CD4-positive, alpha-beta T cell treated with Interleukin-1 beta for 1 hour (primary cell): ENCODE measurements at regions not wholly inside any gene's neighbourhood (a gene's known extent, or its start where the extent isn't known, plus 50 kb on each side); places are given as distances from the start of the nearest gene placed in this dataset.
"Not testable (repeated sequence)": the region's sequence is repeated elsewhere in the genome, so short reads cannot be mapped to it uniquely, and the experiment has no call there.

Experiments
- DNase-seq, 2 donors: peaks; one replicate each; pipeline ENCODE4 v3.0.0-alpha.2; 2020 to 2022

DNA sequence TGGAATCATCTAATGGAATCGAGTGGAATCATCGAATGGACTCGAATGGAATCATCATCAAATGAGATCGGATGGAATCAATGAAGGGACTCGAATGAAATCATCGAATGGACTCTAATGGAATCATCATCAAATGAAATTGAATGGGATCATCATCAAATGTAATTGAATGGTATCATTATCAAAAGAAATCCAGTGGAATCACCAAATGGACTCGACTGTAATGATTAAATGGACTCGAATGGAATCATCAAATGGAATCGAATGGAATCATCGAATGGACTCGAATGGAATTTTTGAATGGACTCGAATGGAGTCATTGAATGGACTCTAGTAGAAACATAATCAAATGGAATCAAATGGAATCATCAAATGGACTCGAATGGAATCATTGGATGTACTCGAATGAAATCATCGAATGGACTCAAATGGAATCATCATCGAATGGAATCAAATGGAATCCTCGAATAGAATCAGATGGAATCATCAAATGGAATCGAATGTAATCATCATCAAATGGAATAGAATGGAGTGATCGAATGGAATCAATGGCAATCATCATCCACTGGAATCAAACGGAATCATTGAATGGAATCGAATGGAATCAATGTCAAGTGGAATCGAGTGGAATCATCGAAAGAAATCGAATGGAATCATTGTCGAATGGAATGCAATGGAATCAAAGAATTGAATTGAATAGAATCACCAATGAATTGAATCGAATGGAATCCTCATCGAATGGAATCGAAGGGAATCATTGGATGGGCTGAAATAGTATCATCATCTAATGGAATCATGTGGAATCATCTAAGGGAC is 234.2 kb downstream of the SHCBP1 start:
- peak in 1 of 2 donors; percentile 76 for DNase-seq

DNA sequence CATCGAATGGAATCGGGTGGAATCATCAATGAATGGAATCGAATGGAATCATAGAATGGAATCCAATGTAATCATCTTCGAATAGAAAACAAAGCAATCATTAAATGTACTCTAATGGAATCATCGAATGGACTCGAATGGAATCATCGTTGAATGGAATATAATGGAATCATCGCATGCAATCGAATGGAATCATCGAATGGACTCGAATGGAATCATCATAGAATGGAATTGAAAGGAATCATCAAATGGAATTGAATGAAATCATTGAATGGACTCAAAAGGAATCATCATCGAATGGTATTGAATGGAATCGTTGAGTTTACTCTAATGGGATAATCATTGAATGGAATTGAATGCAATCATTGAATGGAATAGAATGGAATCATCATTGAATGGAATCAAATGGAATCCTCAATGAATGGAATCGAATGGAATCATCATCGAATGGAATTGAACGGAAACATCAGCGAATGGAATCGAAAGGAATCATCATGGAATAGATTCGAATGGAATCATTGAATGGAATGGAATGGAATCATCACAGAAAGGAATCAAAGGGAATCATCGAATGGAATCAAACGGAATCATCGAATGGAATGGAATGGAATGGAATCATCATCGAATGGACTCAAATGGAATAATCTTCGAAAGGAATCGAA is 234.9 kb downstream of the SHCBP1 start:
- peak in 1 of 2 donors; percentile 56 for DNase-seq

DNA sequence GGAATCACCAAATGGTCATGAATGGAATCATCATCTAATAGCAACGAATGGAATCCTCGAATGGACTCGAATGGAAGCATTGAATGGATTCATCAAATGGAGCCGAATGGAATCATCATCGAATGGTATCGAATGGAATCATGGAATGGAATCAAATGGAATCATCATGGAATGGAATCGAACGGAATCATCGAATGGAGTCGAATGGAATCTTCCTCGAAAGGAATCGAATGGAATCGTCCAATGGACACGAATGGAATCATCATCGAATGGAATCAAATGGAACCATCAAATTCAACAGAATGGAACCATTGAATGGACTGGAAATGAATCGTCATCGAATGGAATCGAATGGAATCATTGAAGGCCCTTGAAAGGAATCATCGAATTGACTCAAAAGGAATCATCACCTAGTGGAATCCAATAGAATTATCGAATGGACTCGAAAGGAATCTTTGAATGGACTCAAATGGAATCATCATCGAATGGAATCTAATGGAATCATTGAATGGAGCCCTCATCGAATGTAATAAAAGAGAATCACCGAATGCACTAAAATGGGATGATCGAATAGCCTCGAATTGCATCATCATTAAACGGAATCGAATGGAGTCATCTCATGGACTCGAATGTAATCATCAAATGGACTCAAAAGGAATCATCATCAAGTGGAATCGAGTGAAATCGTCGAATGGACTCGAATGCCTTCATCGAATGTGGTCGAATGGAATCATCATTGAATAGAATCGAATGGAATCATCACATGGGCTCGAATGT is 236.7 kb downstream of the SHCBP1 start:
- DNase-seq, result peak in 1 of 2 donors; percentile 36

- DNase-seq, result not testable (repeated sequence)
Measured at GRCh38 chr16:46383581-46383980, 237.6 kb downstream of the SHCBP1 start.

- peak in 1 of 2 donors; percentile 33 for DNase-seq
Measured at GRCh38 chr16:46382791-46383541, 238.2 kb downstream of the SHCBP1 start.

DNA sequence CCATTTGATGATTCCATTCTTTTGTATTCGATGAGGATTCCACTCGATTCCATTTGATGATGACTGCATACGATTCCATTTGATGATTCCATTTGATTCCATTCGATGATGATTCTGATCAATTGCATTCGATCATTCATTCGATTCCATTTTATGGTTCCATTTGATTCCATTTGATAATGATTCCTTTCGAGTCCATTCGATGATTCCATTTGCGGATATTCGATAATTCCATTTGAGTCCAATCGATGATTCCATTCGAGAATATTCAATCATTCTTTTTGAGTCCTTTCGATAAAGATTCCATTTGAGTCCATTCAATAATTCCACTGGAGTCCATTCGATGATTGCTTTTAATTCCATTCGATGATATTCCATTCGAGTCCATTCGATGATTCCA is 239.1 kb downstream of the SHCBP1 start:
- not testable (repeated sequence) for DNase-seq

GRCh38 chr16:46381344-46381743 is 239.8 kb downstream of the SHCBP1 start:
- DNase-seq, result not testable (repeated sequence)
